HCT116 (cell line): ENCODE measurements at regions not wholly inside any gene's neighbourhood (a gene's known extent, or its start where the extent isn't known, plus 50 kb on each side); places are given as distances from the start of the nearest gene placed in this dataset.

Experiments used
- CBX3 ChIP-seq: IDR thresholded peaks from 2 replicates; pipeline ENCODE4 v1.6.1; 2012; ENCODE audit warnings: low read depth
- EZH2 ChIP-seq: fragments of 200-600 bp; sonication (generic); IDR thresholded peaks from 2 replicates; pipeline ENCODE4 v1.6.1; 2017; ENCODE audit warnings: antibody characterized with exemption, mixed run types
- EZH2phosphoT487 ChIP-seq: fragments of 200-600 bp; IDR thresholded peaks from 2 replicates; pipeline ENCODE4 v1.6.1; 2018; ENCODE audit warnings: antibody characterized with exemption, borderline replicate concordance
- POLR2A ChIP-seq: IDR thresholded peaks from 2 replicates; pipeline ENCODE4 v1.7.0; 2011; ENCODE audit warnings: borderline replicate concordance; ENCODE audit not compliant: insufficient read depth, insufficient read length; ENCODE audit errors: extremely low read depth
- TF ChIP-seq, protein P1 (sequence below), 3 experiments: fragments of 200-600 bp in 1 of 3; sonication (generic) in 1 of 3; IDR thresholded peaks in 2 of 3; conservative IDR thresholded peaks in 1 of 3; 2 replicates each; pipeline ENCODE4 v1.5.1; 2012 to 2017; ENCODE audit warnings: low read depth in 2 of 3, low read length in 2 of 3, antibody characterized with exemption in 1 of 3, borderline replicate concordance in 1 of 3, control low read depth in 1 of 3, mild to moderate bottlenecking in 1 of 3, mixed read lengths in 1 of 3, mixed run types in 1 of 3, moderate library complexity in 1 of 3; ENCODE audit not compliant: insufficient read depth in 1 of 3

DNA sequence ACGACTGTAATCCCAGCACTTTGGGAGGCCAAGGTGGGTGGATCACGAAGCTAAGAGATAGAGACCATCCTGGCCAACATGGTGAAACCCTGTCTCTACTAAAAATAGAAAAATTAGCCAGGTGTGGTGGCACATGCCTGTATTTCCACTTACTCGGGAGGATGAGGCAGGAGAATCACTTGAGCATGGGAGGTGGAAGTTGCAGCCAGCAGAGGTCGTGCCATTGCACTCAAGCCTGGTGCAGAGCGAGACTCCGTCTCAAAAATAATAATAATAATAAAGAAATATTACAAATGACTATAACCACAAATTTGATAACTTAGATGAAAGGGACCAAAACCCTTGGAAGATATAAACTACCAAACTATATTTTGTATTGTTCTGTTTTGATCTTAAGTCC is 226.3 kb upstream of the GULP1 start:
- TF ChIP-seq CBX3 = no peak
- no peak for TF ChIP-seq POLR2A
- TF ChIP-seq, protein P1, sequence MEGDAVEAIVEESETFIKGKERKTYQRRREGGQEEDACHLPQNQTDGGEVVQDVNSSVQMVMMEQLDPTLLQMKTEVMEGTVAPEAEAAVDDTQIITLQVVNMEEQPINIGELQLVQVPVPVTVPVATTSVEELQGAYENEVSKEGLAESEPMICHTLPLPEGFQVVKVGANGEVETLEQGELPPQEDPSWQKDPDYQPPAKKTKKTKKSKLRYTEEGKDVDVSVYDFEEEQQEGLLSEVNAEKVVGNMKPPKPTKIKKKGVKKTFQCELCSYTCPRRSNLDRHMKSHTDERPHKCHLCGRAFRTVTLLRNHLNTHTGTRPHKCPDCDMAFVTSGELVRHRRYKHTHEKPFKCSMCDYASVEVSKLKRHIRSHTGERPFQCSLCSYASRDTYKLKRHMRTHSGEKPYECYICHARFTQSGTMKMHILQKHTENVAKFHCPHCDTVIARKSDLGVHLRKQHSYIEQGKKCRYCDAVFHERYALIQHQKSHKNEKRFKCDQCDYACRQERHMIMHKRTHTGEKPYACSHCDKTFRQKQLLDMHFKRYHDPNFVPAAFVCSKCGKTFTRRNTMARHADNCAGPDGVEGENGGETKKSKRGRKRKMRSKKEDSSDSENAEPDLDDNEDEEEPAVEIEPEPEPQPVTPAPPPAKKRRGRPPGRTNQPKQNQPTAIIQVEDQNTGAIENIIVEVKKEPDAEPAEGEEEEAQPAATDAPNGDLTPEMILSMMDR (IDR thresholded peaks at IDR 0.05 in 2 of 3, conservative IDR thresholded peaks at IDR 0.05 in 1 of 3; ENCODE audit: borderline replicate concordance in 1 of 3, insufficient read depth in 1 of 3, low read depth in 2 of 3, low read length in 2 of 3) = no peak
- no peak for TF ChIP-seq EZH2phosphoT487
- TF ChIP-seq EZH2 = no peak
